ENCODE measurements at regions not wholly inside any gene's neighbourhood (a gene's known extent, or its start where the extent isn't known, plus 50 kb on each side); places are given as distances from the start of the nearest gene placed in this dataset.

GRCh38 chr3:5651351-5651750 is 463.8 kb downstream of the EDEM1 start:
- Histone ChIP-seq H3K27me3 (replicated peaks) (no peaks in the 10 kb centered on the region), H3K4me3 (ENCODE audit: low read depth, low read length) (no peak overlapping the region), H3K27ac (no peak overlapping the region), H3K36me3 (replicated peaks) (no peaks in the 10 kb centered on the region)
- TF ChIP-seq CTCF (IDR thresholded peaks at IDR 0.05; ENCODE audit: low read depth, low read length, missing control alignments) = no peak
- no peak for DNase-seq
- in situ Hi-C loops (cut with HindIII; ENCODE audit: low pct_ligation_motif_present, low sequenced_read_pairs) = no loop called here

- Histone ChIP-seq H3K36me3 (replicated peaks) (no peaks in the 10 kb centered on the region), H3K27me3 (replicated peaks) (no peaks in the 10 kb centered on the region), H3K27ac (no peak overlapping the region), H3K4me3 (ENCODE audit: low read depth, low read length) (no peak overlapping the region)
- no peak for DNase-seq
- in situ Hi-C loops (cut with HindIII; ENCODE audit: low pct_ligation_motif_present, low sequenced_read_pairs) = no loop called here
- no peak for TF ChIP-seq CTCF (IDR thresholded peaks at IDR 0.05; ENCODE audit: low read depth, low read length, missing control alignments)
Measured at GRCh38 chr3:5653426-5654143, 466.1 kb downstream of the EDEM1 start.

GRCh38 chr3:5657106-5657505 is 469.6 kb downstream of the EDEM1 start:
- Histone ChIP-seq H3K4me3 (ENCODE audit: low read depth, low read length) (no peak overlapping the region), H3K27ac (no peak overlapping the region), H3K27me3 (replicated peaks) (no peaks in the 10 kb centered on the region), H3K36me3 (replicated peaks) (no peaks in the 10 kb centered on the region)
- DNase-seq = no peak
- TF ChIP-seq CTCF (IDR thresholded peaks at IDR 0.05; ENCODE audit: low read depth, low read length, missing control alignments) = no peak
- in situ Hi-C loops (cut with HindIII; ENCODE audit: low pct_ligation_motif_present, low sequenced_read_pairs) = no loop called here

GRCh38 chr3:5663601-5664000 is 476.1 kb downstream of the EDEM1 start:
- no peaks in the 10 kb centered on the region for H3K36me3 ChIP-seq (replicated peaks)
- DNase-seq = no peak
- H3K27me3 ChIP-seq (replicated peaks) = no peaks in the 10 kb centered on the region
- no peak for TF ChIP-seq CTCF (IDR thresholded peaks at IDR 0.05; ENCODE audit: low read depth, low read length, missing control alignments)
- H3K27ac ChIP-seq = no peak overlapping the region
- in situ Hi-C loops (cut with HindIII; ENCODE audit: low pct_ligation_motif_present, low sequenced_read_pairs) = no loop called here
- no peak overlapping the region for H3K4me3 ChIP-seq (ENCODE audit: low read depth, low read length)

GRCh38 chr3:5666455-5666854 is 478.9 kb downstream of the EDEM1 start:
- no peak for TF ChIP-seq CTCF (IDR thresholded peaks at IDR 0.05; ENCODE audit: low read depth, low read length, missing control alignments)
- DNase-seq = no peak
- in situ Hi-C loops (cut with HindIII; ENCODE audit: low pct_ligation_motif_present, low sequenced_read_pairs) = no loop called here
- H3K4me3 ChIP-seq (ENCODE audit: low read depth, low read length) = no peak overlapping the region
- no peaks in the 10 kb centered on the region for H3K36me3 ChIP-seq (replicated peaks)
- no peak overlapping the region for H3K27ac ChIP-seq
- H3K27me3 ChIP-seq (replicated peaks) = no peaks in the 10 kb centered on the region

- Histone ChIP-seq H3K36me3 (replicated peaks) (no peaks in the 10 kb centered on the region), H3K27me3 (replicated peaks) (no peaks in the 10 kb centered on the region), H3K27ac (no peak overlapping the region), H3K4me3 (ENCODE audit: low read depth, low read length) (no peak overlapping the region)
- DNase-seq = no peak
- in situ Hi-C loops (cut with HindIII; ENCODE audit: low pct_ligation_motif_present, low sequenced_read_pairs) = no loop called here
- TF ChIP-seq CTCF (IDR thresholded peaks at IDR 0.05; ENCODE audit: low read depth, low read length, missing control alignments) = no peak
Measured at GRCh38 chr3:5673521-5673920, 486.0 kb downstream of the EDEM1 start.
